ENCODE measurements at regions not wholly inside any gene's neighbourhood (a gene's known extent, or its start where the extent isn't known, plus 50 kb on each side); places are given as distances from the start of the nearest gene placed in this dataset.

GRCh38 chr5:2282034-2282690 lies 399.4 kb upstream of the IRX4 start:
- DNase-seq (ENCODE audit: low read depth in 3 of 3, low spot score in 2 of 3), result no peak

GRCh38 chr5:2281446-2281845 lies 398.7 kb upstream of the IRX4 start:
- DNase-seq (ENCODE audit: low read depth in 3 of 3, low spot score in 2 of 3), result no peak

GRCh38 chr5:2280318-2280717 lies 397.6 kb upstream of the IRX4 start:
- no peak for DNase-seq (ENCODE audit: low read depth in 3 of 3, low spot score in 2 of 3)

- DNase-seq (ENCODE audit: low read depth in 3 of 3, low spot score in 2 of 3), result no peak
These were observed 396.2 kb upstream of the IRX4 start for GRCh38 chr5:2278825-2279456.

- DNase-seq (ENCODE audit: low read depth in 3 of 3, low spot score in 2 of 3), result no peak
These were observed 395.2 kb upstream of the IRX4 start for GRCh38 chr5:2277886-2278285.

- DNase-seq (ENCODE audit: low read depth in 3 of 3, low spot score in 2 of 3), result no peak
These were observed 393.4 kb upstream of the IRX4 start for GRCh38 chr5:2276101-2276500.

GRCh38 chr5:2272755-2273154 lies 390.0 kb upstream of the IRX4 start:
- DNase-seq (ENCODE audit: low read depth in 3 of 3, low spot score in 2 of 3), result no peak

GRCh38 chr5:2272039-2272438 lies 389.3 kb upstream of the IRX4 start:
- DNase-seq (ENCODE audit: low read depth in 3 of 3, low spot score in 2 of 3), result no peak

- no peak for DNase-seq (ENCODE audit: low read depth in 3 of 3, low spot score in 2 of 3)
These were observed 388.6 kb upstream of the IRX4 start for GRCh38 chr5:2271316-2271715.

- DNase-seq (ENCODE audit: low read depth in 3 of 3, low spot score in 2 of 3), result no peak
These were observed 387.7 kb upstream of the IRX4 start for GRCh38 chr5:2270467-2270866.

GRCh38 chr5:2269656-2270055 lies 386.9 kb upstream of the IRX4 start:
- DNase-seq (ENCODE audit: low read depth in 3 of 3, low spot score in 2 of 3), result no peak

- DNase-seq (ENCODE audit: low read depth in 3 of 3, low spot score in 2 of 3), result no peak
These were observed 385.3 kb upstream of the IRX4 start for GRCh38 chr5:2267991-2268390.

- DNase-seq (ENCODE audit: low read depth in 3 of 3, low spot score in 2 of 3), result no peak
These were observed 384.0 kb upstream of the IRX4 start for GRCh38 chr5:2266641-2267240.

GRCh38 chr5:2265341-2265740 lies 382.6 kb upstream of the IRX4 start:
- no peak for DNase-seq (ENCODE audit: low read depth in 3 of 3, low spot score in 2 of 3)

GRCh38 chr5:2263763-2264162 lies 381.0 kb upstream of the IRX4 start:
- DNase-seq (ENCODE audit: low read depth in 3 of 3, low spot score in 2 of 3), result no peak

GRCh38 chr5:2262620-2263019 lies 379.9 kb upstream of the IRX4 start:
- DNase-seq (ENCODE audit: low read depth in 3 of 3, low spot score in 2 of 3), result no peak

GRCh38 chr5:2261004-2261703 lies 378.4 kb upstream of the IRX4 start:
- DNase-seq (ENCODE audit: low read depth in 3 of 3, low spot score in 2 of 3), result no peak

- no peak for DNase-seq (ENCODE audit: low read depth in 3 of 3, low spot score in 2 of 3)
These were observed 377.7 kb upstream of the IRX4 start for GRCh38 chr5:2260211-2261003.

GRCh38 chr5:2259494-2260107 lies 376.9 kb upstream of the IRX4 start:
- DNase-seq (ENCODE audit: low read depth in 3 of 3, low spot score in 2 of 3), result no peak

GRCh38 chr5:2258861-2259260 lies 376.1 kb upstream of the IRX4 start:
- DNase-seq (ENCODE audit: low read depth in 3 of 3, low spot score in 2 of 3), result no peak
